Hepatocyte (in vitro differentiated cells): ENCODE measurements at regions not wholly inside any gene's neighbourhood (a gene's known extent, or its start where the extent isn't known, plus 50 kb on each side); places are given as distances from the start of the nearest gene placed in this dataset.
A peak's percentile ranks its signal among the peaks of the same experiment; 100 is the strongest.

Source experiments
- CTCF ChIP-seq: fragments of 200-600 bp; sonication (generic); IDR thresholded peaks from 2 replicates; pipeline ENCODE4 v1.5.1; 2016; ENCODE audit warnings: antibody characterized with exemption, mild to moderate bottlenecking; ENCODE audit not compliant: poor library complexity
- EZH2 ChIP-seq: fragments of 200-600 bp; sonication (generic); IDR thresholded peaks from 2 replicates; pipeline ENCODE4 v1.6.1; 2016; ENCODE audit warnings: antibody characterized with exemption, mild to moderate bottlenecking, borderline replicate concordance
- EZH2phosphoT487 ChIP-seq: fragments of 200-600 bp; sonication (generic); IDR thresholded peaks from one replicate; pipeline ENCODE4 v1.6.1; 2018; ENCODE audit warnings: antibody characterized with exemption, mild to moderate bottlenecking, low read depth, moderate library complexity; ENCODE audit not compliant: unreplicated experiment, severe bottlenecking

GRCh38 chr1:29379443-29380073 is 143.2 kb downstream of the PTPRU start:
- TF ChIP-seq CTCF (peak; percentile 44), EZH2phosphoT487 (no peak), EZH2 (no peak)
